ENCODE measurements at regions not wholly inside any gene's neighbourhood (a gene's known extent, or its start where the extent isn't known, plus 50 kb on each side); places are given as distances from the start of the nearest gene placed in this dataset.
"Not testable (repeated sequence)": the region's sequence is repeated elsewhere in the genome, so short reads cannot be mapped to it uniquely, and the experiment has no call there.

GRCh38 chr3:125822175-125822574 is 146.8 kb upstream of the ROPN1B start:
- not testable (repeated sequence) for H3K27ac ChIP-seq (ENCODE audit: low read depth, low read length)

DNA sequence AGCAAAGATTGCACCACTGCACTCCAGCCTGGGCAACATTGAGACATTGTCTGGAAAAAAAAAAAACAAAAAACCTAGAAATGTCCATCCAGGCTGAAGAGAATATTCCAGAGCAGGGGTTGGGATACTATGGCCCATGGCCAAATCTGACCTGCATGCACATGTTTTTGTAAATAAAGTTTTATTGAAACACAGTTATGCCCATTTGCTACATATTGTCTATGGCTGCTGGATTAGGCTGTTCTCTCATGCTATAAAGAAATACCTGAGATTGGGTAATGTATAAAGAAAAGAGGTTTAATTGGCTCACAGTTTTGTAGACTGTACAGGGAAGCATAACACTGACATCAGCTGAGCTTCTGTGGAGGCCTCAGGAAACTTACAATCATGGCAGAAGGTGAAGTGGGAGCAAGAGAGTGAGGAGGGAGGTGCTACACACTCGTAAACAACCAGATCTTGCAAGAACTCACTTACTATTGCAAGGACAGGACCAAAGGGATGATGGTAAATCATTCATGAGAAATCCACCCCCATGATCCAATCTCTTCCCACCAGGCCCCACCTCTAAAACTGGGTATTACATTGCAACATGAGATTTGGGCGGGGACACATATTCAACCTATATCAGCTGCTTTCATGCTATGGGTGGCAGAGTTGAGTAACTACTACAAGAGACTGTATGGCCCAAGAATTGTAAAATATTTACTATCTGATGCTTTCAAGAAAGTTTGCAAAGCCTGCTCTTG is 137.8 kb upstream of the ROPN1B start:
- not testable (repeated sequence) for H3K36me3 ChIP-seq (ENCODE audit: control insufficient read depth, insufficient read depth, low read length); H3K4me1 ChIP-seq (ENCODE audit: control insufficient read depth, insufficient read depth, low read length); H3K27me3 ChIP-seq (ENCODE audit: control insufficient read depth, insufficient read depth, low read length); H3K27ac ChIP-seq (ENCODE audit: low read depth, low read length); H3K4me3 ChIP-seq (ENCODE audit: low read depth, low read length); H3K9ac ChIP-seq (ENCODE audit: low read length)
- peaks cover 14% of the 10 kb centered on the region for H3K9me3 ChIP-seq (ENCODE audit: control insufficient read depth, insufficient read depth, low read depth, low read length)

More at GRCh38 chr3:125822175-125822574, 146.8 kb upstream of the ROPN1B start:
- H3K36me3 ChIP-seq (ENCODE audit: control insufficient read depth, insufficient read depth, low read length); H3K9me3 ChIP-seq (ENCODE audit: control insufficient read depth, insufficient read depth, low read depth, low read length); H3K9ac ChIP-seq (ENCODE audit: low read length); H3K4me1 ChIP-seq (ENCODE audit: control insufficient read depth, insufficient read depth, low read length); H3K4me3 ChIP-seq (ENCODE audit: low read depth, low read length); H3K27me3 ChIP-seq (ENCODE audit: control insufficient read depth, insufficient read depth, low read length): not testable (repeated sequence)

- not testable (repeated sequence) for H3K27ac ChIP-seq (ENCODE audit: low read depth, low read length); H3K27me3 ChIP-seq (ENCODE audit: control insufficient read depth, insufficient read depth, low read length); H3K9me3 ChIP-seq (ENCODE audit: control insufficient read depth, insufficient read depth, low read depth, low read length); H3K9ac ChIP-seq (ENCODE audit: low read length); H3K36me3 ChIP-seq (ENCODE audit: control insufficient read depth, insufficient read depth, low read length); H3K4me1 ChIP-seq (ENCODE audit: control insufficient read depth, insufficient read depth, low read length); H3K4me3 ChIP-seq (ENCODE audit: low read depth, low read length)
Observed at GRCh38 chr3:125835562-125835961, 133.4 kb upstream of the ROPN1B start.

DNA sequence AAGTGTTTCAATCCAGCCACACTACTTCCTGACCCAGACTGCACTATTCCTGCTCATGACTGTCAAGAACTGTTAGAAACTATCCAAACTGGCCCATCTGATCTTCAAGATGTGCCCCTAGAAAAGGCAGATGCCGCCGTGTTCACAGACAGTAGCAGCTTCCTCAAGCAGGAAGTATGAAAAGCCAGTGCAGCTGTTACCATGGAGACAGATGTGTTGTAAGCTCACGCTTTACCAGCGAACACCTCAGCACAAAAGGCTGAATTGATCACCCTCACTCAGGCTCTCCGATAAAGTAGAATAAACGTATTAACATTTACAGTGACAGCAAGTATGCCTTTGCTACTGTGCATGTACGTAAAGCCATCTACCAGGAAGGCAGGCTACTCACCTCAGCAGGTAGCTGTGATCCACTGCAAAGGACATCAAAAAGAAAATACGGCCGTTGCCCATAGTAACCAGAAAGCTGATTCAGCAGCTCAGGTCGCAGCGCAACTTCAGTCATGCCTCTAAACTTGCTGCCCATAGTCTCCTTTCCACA is 132.9 kb upstream of the ROPN1B start:
- not testable (repeated sequence) for H3K4me1 ChIP-seq (ENCODE audit: control insufficient read depth, insufficient read depth, low read length); H3K27me3 ChIP-seq (ENCODE audit: control insufficient read depth, insufficient read depth, low read length); H3K9ac ChIP-seq (ENCODE audit: low read length); H3K9me3 ChIP-seq (ENCODE audit: control insufficient read depth, insufficient read depth, low read depth, low read length); H3K36me3 ChIP-seq (ENCODE audit: control insufficient read depth, insufficient read depth, low read length); H3K4me3 ChIP-seq (ENCODE audit: low read depth, low read length); H3K27ac ChIP-seq (ENCODE audit: low read depth, low read length)

- not testable (repeated sequence) for H3K4me1 ChIP-seq (ENCODE audit: control insufficient read depth, insufficient read depth, low read length); H3K27ac ChIP-seq (ENCODE audit: low read depth, low read length); H3K9ac ChIP-seq (ENCODE audit: low read length); H3K9me3 ChIP-seq (ENCODE audit: control insufficient read depth, insufficient read depth, low read depth, low read length); H3K36me3 ChIP-seq (ENCODE audit: control insufficient read depth, insufficient read depth, low read length); H3K4me3 ChIP-seq (ENCODE audit: low read depth, low read length); H3K27me3 ChIP-seq (ENCODE audit: control insufficient read depth, insufficient read depth, low read length)
Observed at GRCh38 chr3:125836786-125837185, 132.2 kb upstream of the ROPN1B start.

GRCh38 chr3:125838857-125839256 is 130.1 kb upstream of the ROPN1B start:
- not testable (repeated sequence) for H3K4me1 ChIP-seq (ENCODE audit: control insufficient read depth, insufficient read depth, low read length); H3K27me3 ChIP-seq (ENCODE audit: control insufficient read depth, insufficient read depth, low read length); H3K9ac ChIP-seq (ENCODE audit: low read length); H3K9me3 ChIP-seq (ENCODE audit: control insufficient read depth, insufficient read depth, low read depth, low read length); H3K36me3 ChIP-seq (ENCODE audit: control insufficient read depth, insufficient read depth, low read length); H3K4me3 ChIP-seq (ENCODE audit: low read depth, low read length); H3K27ac ChIP-seq (ENCODE audit: low read depth, low read length)

GRCh38 chr3:125840465-125840864 is 128.5 kb upstream of the ROPN1B start:
- not testable (repeated sequence) for H3K27me3 ChIP-seq (ENCODE audit: control insufficient read depth, insufficient read depth, low read length); H3K27ac ChIP-seq (ENCODE audit: low read depth, low read length); H3K9ac ChIP-seq (ENCODE audit: low read length); H3K4me1 ChIP-seq (ENCODE audit: control insufficient read depth, insufficient read depth, low read length); H3K36me3 ChIP-seq (ENCODE audit: control insufficient read depth, insufficient read depth, low read length); H3K9me3 ChIP-seq (ENCODE audit: control insufficient read depth, insufficient read depth, low read depth, low read length); H3K4me3 ChIP-seq (ENCODE audit: low read depth, low read length)

GRCh38 chr3:125847966-125848365 is 121.0 kb upstream of the ROPN1B start:
- H3K4me3 ChIP-seq (ENCODE audit: low read depth, low read length); H3K27me3 ChIP-seq (ENCODE audit: control insufficient read depth, insufficient read depth, low read length); H3K27ac ChIP-seq (ENCODE audit: low read depth, low read length); H3K36me3 ChIP-seq (ENCODE audit: control insufficient read depth, insufficient read depth, low read length); H3K9ac ChIP-seq (ENCODE audit: low read length); H3K4me1 ChIP-seq (ENCODE audit: control insufficient read depth, insufficient read depth, low read length): not testable (repeated sequence)
- peaks cover 16% of the 10 kb centered on the region for H3K9me3 ChIP-seq (ENCODE audit: control insufficient read depth, insufficient read depth, low read depth, low read length)

DNA sequence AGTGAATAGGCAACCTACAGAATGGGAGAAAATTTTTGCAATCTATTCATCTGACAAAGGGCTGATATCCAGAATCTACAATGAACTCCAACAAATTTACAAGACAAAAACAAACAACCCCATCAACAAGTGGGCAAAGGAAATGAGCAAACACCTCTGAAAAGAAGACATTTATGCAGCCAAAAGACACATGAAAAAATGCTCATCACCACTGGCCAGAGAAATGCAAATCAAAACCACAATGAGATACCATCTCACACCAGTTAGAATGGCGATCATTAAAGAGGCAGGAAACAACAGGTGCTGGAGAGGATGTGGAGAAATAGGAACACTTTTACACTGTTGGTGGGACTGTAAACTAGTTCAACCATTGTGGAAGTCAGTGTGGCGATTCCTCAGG is 114.0 kb upstream of the ROPN1B start:
- H3K27me3 ChIP-seq (ENCODE audit: control insufficient read depth, insufficient read depth, low read length); H3K9ac ChIP-seq (ENCODE audit: low read length); H3K36me3 ChIP-seq (ENCODE audit: control insufficient read depth, insufficient read depth, low read length); H3K27ac ChIP-seq (ENCODE audit: low read depth, low read length); H3K4me1 ChIP-seq (ENCODE audit: control insufficient read depth, insufficient read depth, low read length); H3K9me3 ChIP-seq (ENCODE audit: control insufficient read depth, insufficient read depth, low read depth, low read length); H3K4me3 ChIP-seq (ENCODE audit: low read depth, low read length): not testable (repeated sequence)

DNA sequence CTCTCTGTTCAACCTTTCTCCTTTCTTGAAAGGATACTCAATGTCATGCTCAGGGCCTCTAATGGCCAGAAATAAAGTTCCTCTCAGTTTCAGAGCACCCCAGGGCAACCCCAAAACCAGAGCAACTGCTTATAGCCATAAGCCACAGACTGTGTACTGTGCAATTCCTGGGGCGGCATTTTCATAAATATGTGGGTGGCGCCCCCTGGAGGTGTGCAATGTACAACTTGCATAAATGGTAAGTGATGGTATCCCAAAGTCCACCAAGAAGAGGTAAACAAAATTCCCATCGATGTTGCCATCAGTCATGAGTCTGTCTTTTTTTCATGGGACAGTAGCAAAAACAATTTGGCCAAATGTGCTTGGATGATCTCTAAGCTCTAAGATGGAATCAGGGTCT is 108.4 kb upstream of the ROPN1B start:
- not testable (repeated sequence) for H3K27ac ChIP-seq (ENCODE audit: low read depth, low read length); H3K4me1 ChIP-seq (ENCODE audit: control insufficient read depth, insufficient read depth, low read length); H3K9me3 ChIP-seq (ENCODE audit: control insufficient read depth, insufficient read depth, low read depth, low read length); H3K27me3 ChIP-seq (ENCODE audit: control insufficient read depth, insufficient read depth, low read length); H3K9ac ChIP-seq (ENCODE audit: low read length); H3K4me3 ChIP-seq (ENCODE audit: low read depth, low read length); H3K36me3 ChIP-seq (ENCODE audit: control insufficient read depth, insufficient read depth, low read length)

GRCh38 chr3:125862841-125863254 is 106.1 kb upstream of the ROPN1B start:
- H3K9ac ChIP-seq (ENCODE audit: low read length); H3K9me3 ChIP-seq (ENCODE audit: control insufficient read depth, insufficient read depth, low read depth, low read length); H3K4me3 ChIP-seq (ENCODE audit: low read depth, low read length); H3K27me3 ChIP-seq (ENCODE audit: control insufficient read depth, insufficient read depth, low read length); H3K4me1 ChIP-seq (ENCODE audit: control insufficient read depth, insufficient read depth, low read length); H3K27ac ChIP-seq (ENCODE audit: low read depth, low read length); H3K36me3 ChIP-seq (ENCODE audit: control insufficient read depth, insufficient read depth, low read length): not testable (repeated sequence)

GRCh38 chr3:125864532-125864931 is 104.4 kb upstream of the ROPN1B start:
- H3K4me3 ChIP-seq (ENCODE audit: low read depth, low read length); H3K27ac ChIP-seq (ENCODE audit: low read depth, low read length): not testable (repeated sequence)

More at GRCh38 chr3:125864532-125864931, 104.4 kb upstream of the ROPN1B start:
- H3K4me1 ChIP-seq (ENCODE audit: control insufficient read depth, insufficient read depth, low read length); H3K27me3 ChIP-seq (ENCODE audit: control insufficient read depth, insufficient read depth, low read length); H3K9me3 ChIP-seq (ENCODE audit: control insufficient read depth, insufficient read depth, low read depth, low read length); H3K9ac ChIP-seq (ENCODE audit: low read length); H3K36me3 ChIP-seq (ENCODE audit: control insufficient read depth, insufficient read depth, low read length): not testable (repeated sequence)

Measured in HUES6 (cell line).